ENCODE measurements at regions not wholly inside any gene's neighbourhood (a gene's known extent, or its start where the extent isn't known, plus 50 kb on each side); places are given as distances from the start of the nearest gene placed in this dataset.

DNA sequence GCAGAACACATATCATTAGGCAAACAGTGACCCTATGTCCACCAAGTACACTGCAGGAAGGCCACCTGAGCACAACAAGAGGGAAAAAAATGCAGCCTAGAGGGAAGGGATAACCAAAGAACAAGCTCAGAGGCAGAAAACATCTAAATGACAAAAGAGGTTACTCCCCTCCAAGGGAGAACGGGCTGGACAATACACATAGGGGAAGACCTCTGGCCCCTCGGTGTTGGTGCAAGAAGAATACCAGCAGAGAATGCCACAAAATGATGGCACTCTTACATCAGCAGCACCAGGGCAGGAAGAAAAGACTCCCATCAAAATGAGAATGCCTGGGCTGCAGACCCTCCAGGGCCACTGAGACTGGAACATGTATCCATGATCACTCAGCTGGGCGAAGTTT is 66.6 kb upstream of the OPCML start:
- TF ChIP-seq ETV6 (IDR thresholded peaks at IDR 0.05; ENCODE audit: borderline replicate concordance in 1 of 2, low read depth in 2 of 2, low read length in 1 of 2), result no peak
- TF ChIP-seq ETV6 (CRISPR knock-in tag; IDR thresholded peaks at IDR 0.05; ENCODE audit: borderline replicate concordance), result no peak
- no peak for TF ChIP-seq XRCC3 (IDR thresholded peaks at IDR 0.05)
- TF ChIP-seq, protein P1, sequence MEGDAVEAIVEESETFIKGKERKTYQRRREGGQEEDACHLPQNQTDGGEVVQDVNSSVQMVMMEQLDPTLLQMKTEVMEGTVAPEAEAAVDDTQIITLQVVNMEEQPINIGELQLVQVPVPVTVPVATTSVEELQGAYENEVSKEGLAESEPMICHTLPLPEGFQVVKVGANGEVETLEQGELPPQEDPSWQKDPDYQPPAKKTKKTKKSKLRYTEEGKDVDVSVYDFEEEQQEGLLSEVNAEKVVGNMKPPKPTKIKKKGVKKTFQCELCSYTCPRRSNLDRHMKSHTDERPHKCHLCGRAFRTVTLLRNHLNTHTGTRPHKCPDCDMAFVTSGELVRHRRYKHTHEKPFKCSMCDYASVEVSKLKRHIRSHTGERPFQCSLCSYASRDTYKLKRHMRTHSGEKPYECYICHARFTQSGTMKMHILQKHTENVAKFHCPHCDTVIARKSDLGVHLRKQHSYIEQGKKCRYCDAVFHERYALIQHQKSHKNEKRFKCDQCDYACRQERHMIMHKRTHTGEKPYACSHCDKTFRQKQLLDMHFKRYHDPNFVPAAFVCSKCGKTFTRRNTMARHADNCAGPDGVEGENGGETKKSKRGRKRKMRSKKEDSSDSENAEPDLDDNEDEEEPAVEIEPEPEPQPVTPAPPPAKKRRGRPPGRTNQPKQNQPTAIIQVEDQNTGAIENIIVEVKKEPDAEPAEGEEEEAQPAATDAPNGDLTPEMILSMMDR (IDR thresholded peaks at IDR 0.05 in 2 of 3, conservative IDR thresholded peaks at IDR 0.05 in 1 of 3; ENCODE audit: insufficient read depth in 2 of 3, low read depth in 1 of 3, low read length in 3 of 3), result no peak
- no peak for TF ChIP-seq NFYB (IDR thresholded peaks at IDR 0.05; ENCODE audit: extremely low read depth, insufficient read length)
- TF ChIP-seq, protein P2, sequence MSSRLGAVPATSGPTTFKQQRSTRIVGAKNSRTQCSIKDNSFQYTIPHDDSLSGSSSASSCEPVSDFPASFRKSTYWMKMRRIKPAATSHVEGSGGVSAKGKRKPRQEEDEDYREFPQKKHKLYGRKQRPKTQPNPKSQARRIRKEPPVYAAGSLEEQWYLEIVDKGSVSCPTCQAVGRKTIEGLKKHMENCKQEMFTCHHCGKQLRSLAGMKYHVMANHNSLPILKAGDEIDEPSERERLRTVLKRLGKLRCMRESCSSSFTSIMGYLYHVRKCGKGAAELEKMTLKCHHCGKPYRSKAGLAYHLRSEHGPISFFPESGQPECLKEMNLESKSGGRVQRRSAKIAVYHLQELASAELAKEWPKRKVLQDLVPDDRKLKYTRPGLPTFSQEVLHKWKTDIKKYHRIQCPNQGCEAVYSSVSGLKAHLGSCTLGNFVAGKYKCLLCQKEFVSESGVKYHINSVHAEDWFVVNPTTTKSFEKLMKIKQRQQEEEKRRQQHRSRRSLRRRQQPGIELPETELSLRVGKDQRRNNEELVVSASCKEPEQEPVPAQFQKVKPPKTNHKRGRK (tag; IDR thresholded peaks at IDR 0.05), result no peak
- TF ChIP-seq, protein P3, sequence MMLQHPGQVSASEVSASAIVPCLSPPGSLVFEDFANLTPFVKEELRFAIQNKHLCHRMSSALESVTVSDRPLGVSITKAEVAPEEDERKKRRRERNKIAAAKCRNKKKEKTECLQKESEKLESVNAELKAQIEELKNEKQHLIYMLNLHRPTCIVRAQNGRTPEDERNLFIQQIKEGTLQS (IDR thresholded peaks at IDR 0.05), result no peak
- TF ChIP-seq, protein P3 (CRISPR knock-in tag; conservative IDR thresholded peaks at IDR 0.05), result no peak
- TF ChIP-seq ARID2 (IDR thresholded peaks at IDR 0.05), result no peak
